H1 (cell line): ENCODE measurements at regions not wholly inside any gene's neighbourhood (a gene's known extent, or its start where the extent isn't known, plus 50 kb on each side); places are given as distances from the start of the nearest gene placed in this dataset.

ENCODE experiments used
- CTCF ChIA-PET: fragments of 300-600 bp; sonication (Branson Sonifier 250); formaldehyde crosslinking; loops from one replicate; lab custom pipeline; 2021; ENCODE audit not compliant: partially characterized antibody; lab: Charles Lee
- POLR2A ChIA-PET: fragments of 300-600 bp; sonication (Branson Sonifier 250); formaldehyde crosslinking; loops from one replicate; lab custom pipeline; 2021; ENCODE audit warnings: inconsistent platforms; ENCODE audit not compliant: partially characterized antibody; lab: Charles Lee
- DNase-seq, 2 experiments: peaks; one replicate each; pipeline versions ENCODE4 v3.0.0 to v3.0.0-alpha.2; 2010 to 2022; ENCODE audit warnings: low spot score in 2 of 2, low read depth in 1 of 2, mixed read lengths in 1 of 2
- FAIRE-seq: peaks from 2 replicates; lab custom pipeline; 2011; peaks lifted over from hg19 to GRCh38; lab: Jason Lieb, UNC
- H2AFZ ChIP-seq: 2 replicates; pipeline ENCODE4 v1.8.1; 2012; ENCODE audit warnings: low read length, inconsistent platforms
- H2AK5ac ChIP-seq: 2 replicates; pipeline ENCODE4 v1.6.1; 2013; ENCODE audit warnings: low read depth, low read length
- H2BK120ac ChIP-seq: replicated peaks from 2 replicates; pipeline ENCODE3; 2013; ENCODE audit warnings: low read depth, low read length, inconsistent platforms
- H2BK12ac ChIP-seq: 2 replicates; pipeline ENCODE4 v1.6.1; 2013; ENCODE audit warnings: low read depth, low read length
- H2BK15ac ChIP-seq: 2 replicates; pipeline ENCODE4 v1.6.1; 2013; ENCODE audit warnings: low read length
- H2BK20ac ChIP-seq: 2 replicates; pipeline ENCODE4 v1.6.1; 2013; ENCODE audit warnings: low read length
- H2BK5ac ChIP-seq: 2 replicates; pipeline ENCODE4 v1.6.1; 2013; ENCODE audit warnings: low read depth, low read length
- H3K14ac ChIP-seq: 2 replicates; pipeline ENCODE4 v1.6.1; 2013; ENCODE audit warnings: inconsistent platforms; ENCODE audit not compliant: insufficient read length
- H3K18ac ChIP-seq: 2 replicates; pipeline ENCODE4 v1.6.1; 2013; ENCODE audit warnings: low read length; ENCODE audit errors: extremely low read depth
- H3K23ac ChIP-seq: 2 replicates; pipeline ENCODE4 v1.6.1; 2013; ENCODE audit warnings: inconsistent platforms; ENCODE audit not compliant: insufficient read length
- H3K23me2 ChIP-seq: 2 replicates; pipeline ENCODE4 v1.6.1; 2013; ENCODE audit warnings: low read depth, low read length
- H3K27ac ChIP-seq: 2 replicates; pipeline ENCODE4 v1.6.1; 2011; ENCODE audit warnings: low read depth, low read length, inconsistent platforms
- H3K27me3 ChIP-seq, 4 experiments: replicated peaks in 1 of 4; 1 replicate in 1 of 4; 2 replicates in 3 of 4; pipeline versions ENCODE4 v1.6.1 to v1.8.1; 2011 to 2013; ENCODE audit warnings: low read length in 3 of 4, mild to moderate bottlenecking in 3 of 4, inconsistent platforms in 2 of 4, mixed read lengths in 2 of 4, moderate library complexity in 1 of 4; ENCODE audit not compliant: control insufficient read depth in 3 of 4, insufficient read depth in 3 of 4; ENCODE audit errors: extremely low read depth in 1 of 4
- H3K36me3 ChIP-seq, 4 experiments: 2 replicates each; pipeline versions ENCODE4 v1.6.1 to v1.8.1; 2011 to 2013; ENCODE audit warnings: mild to moderate bottlenecking in 4 of 4, low read length in 3 of 4, moderate library complexity in 2 of 4, control low read depth in 1 of 4, inconsistent platforms in 1 of 4; ENCODE audit not compliant: insufficient read depth in 4 of 4, control insufficient read depth in 2 of 4
- H3K4ac ChIP-seq: replicated peaks from 2 replicates; pipeline ENCODE3; 2013; ENCODE audit warnings: low read length, low read depth, mixed read lengths, inconsistent platforms; ENCODE audit not compliant: insufficient read length
- H3K4me1 ChIP-seq, 4 experiments: replicated peaks in 1 of 4; 1 replicate in 1 of 4; 2 replicates in 3 of 4; pipeline versions ENCODE4 v1.6.1 to v1.8.1; 2011 to 2013; ENCODE audit warnings: low read length in 3 of 4, inconsistent platforms in 2 of 4, mixed read lengths in 1 of 4; ENCODE audit not compliant: insufficient read depth in 4 of 4, control insufficient read depth in 3 of 4
- H3K4me2 ChIP-seq, 2 experiments: 2 replicates each; pipeline versions ENCODE4 v1.6.1 to v1.8.1; 2011 to 2013; ENCODE audit warnings: low read depth in 2 of 2, low read length in 2 of 2, control low read depth in 1 of 2, inconsistent platforms in 1 of 2, mild to moderate bottlenecking in 1 of 2; ENCODE audit not compliant: insufficient read depth in 1 of 2
- H3K4me3 ChIP-seq, 4 experiments: fragments of 200-600, 300-600 bp in 1 of 4; sonication (generic), shearing (Covaris generic), sonication (Bioruptor Twin) in 1 of 4; 2 replicates each; pipeline versions ENCODE4 v1.5.1 to v1.8.1; 2011 to 2016; ENCODE audit warnings: low read length in 4 of 4, low read depth in 3 of 4, control low read depth in 2 of 4, inconsistent platforms in 2 of 4, mild to moderate bottlenecking in 2 of 4, mixed read lengths in 1 of 4, moderate library complexity in 1 of 4; ENCODE audit not compliant: insufficient read depth in 2 of 4; ENCODE audit errors: extremely low read depth in 1 of 4
- H3K56ac ChIP-seq: replicated peaks from 2 replicates; pipeline ENCODE3; 2013; ENCODE audit warnings: low read depth, mild to moderate bottlenecking, mixed read lengths, low read length, inconsistent platforms; ENCODE audit not compliant: insufficient read length
- H3K79me1 ChIP-seq: 2 replicates; pipeline ENCODE4 v1.6.1; 2013; ENCODE audit warnings: low read depth, low read length, control low read depth
- H3K79me2 ChIP-seq, 2 experiments: 2 replicates each; pipeline versions ENCODE4 v1.6.1 to v1.8.1; 2012 to 2013; ENCODE audit warnings: low read length in 2 of 2, mild to moderate bottlenecking in 2 of 2, inconsistent platforms in 1 of 2; ENCODE audit not compliant: insufficient read depth in 2 of 2, control insufficient read depth in 1 of 2
- H3K9ac ChIP-seq, 4 experiments: replicated peaks in 1 of 4; 1 replicate in 1 of 4; 2 replicates in 3 of 4; pipeline versions ENCODE4 v1.6.1 to v1.8.1; 2011 to 2013; ENCODE audit warnings: low read depth in 3 of 4, low read length in 3 of 4, control low read depth in 2 of 4, mild to moderate bottlenecking in 2 of 4, moderate library complexity in 2 of 4, inconsistent platforms in 1 of 4; ENCODE audit errors: extremely low read depth in 1 of 4
- H3K9me3 ChIP-seq, 2 experiments: 2 replicates each; pipeline versions ENCODE4 v1.6.1 to v1.8.1; 2012 to 2013; ENCODE audit warnings: mild to moderate bottlenecking in 2 of 2, moderate library complexity in 2 of 2, control low read depth in 1 of 2, inconsistent platforms in 1 of 2, low read depth in 1 of 2, low read length in 1 of 2, mixed read lengths in 1 of 2; ENCODE audit not compliant: insufficient read depth in 2 of 2
- H4K20me1 ChIP-seq, 2 experiments: replicated peaks in 1 of 2; 2 replicates each; pipeline versions ENCODE3 to v1.8.1; 2011 to 2013; ENCODE audit warnings: inconsistent platforms in 2 of 2, low read length in 2 of 2, mild to moderate bottlenecking in 1 of 2; ENCODE audit not compliant: insufficient read depth in 2 of 2, control insufficient read depth in 1 of 2
- H4K5ac ChIP-seq: 2 replicates; pipeline ENCODE4 v1.6.1; 2013; ENCODE audit warnings: low read length, low read depth, mixed read lengths, inconsistent platforms; ENCODE audit not compliant: insufficient read length
- H4K8ac ChIP-seq: 2 replicates; pipeline ENCODE4 v1.8.0; 2013; ENCODE audit warnings: mild to moderate bottlenecking, moderate library complexity, low read length, inconsistent platforms; ENCODE audit not compliant: insufficient read depth; ENCODE audit errors: extremely low read depth
- H4K91ac ChIP-seq: replicated peaks from 2 replicates; pipeline ENCODE3; 2013; ENCODE audit warnings: low read length, mixed read lengths, inconsistent platforms; ENCODE audit not compliant: insufficient read length
- KDM5A ChIP-seq: fragments of 200-600 bp; IDR thresholded peaks from 2 replicates; pipeline ENCODE4 v1.7.1; 2012; ENCODE audit warnings: mild to moderate bottlenecking, low read length, inconsistent platforms, mixed read lengths
- PHF8 ChIP-seq: fragments of 200-600 bp; sonication (generic); conservative IDR thresholded peaks from 2 replicates; pipeline ENCODE4 v1.7.1; 2012; ENCODE audit warnings: low read depth, mild to moderate bottlenecking, inconsistent platforms, low read length, moderate library complexity
- POLR2A ChIP-seq, 2 experiments: IDR thresholded peaks; 1 replicate in 1 of 2; 2 replicates in 1 of 2; pipeline ENCODE4 v1.6.1; 2011; ENCODE audit warnings: low read depth in 2 of 2, low read length in 2 of 2, mild to moderate bottlenecking in 2 of 2; ENCODE audit errors: control extremely low read depth in 1 of 2
- RBBP5 ChIP-seq: IDR thresholded peaks from 2 replicates; pipeline ENCODE4 v1.7.1; 2012; ENCODE audit warnings: low read depth, mild to moderate bottlenecking, inconsistent platforms, low read length, moderate library complexity, borderline replicate concordance
- RNF2 ChIP-seq: fragments of 200-900, 300-1000 bp; sonication (generic); IDR thresholded peaks from 2 replicates; pipeline ENCODE4 v1.7.1; 2016; ENCODE audit warnings: borderline replicate concordance, low read depth, mild to moderate bottlenecking, antibody characterized with exemption, low read length; ENCODE audit not compliant: poor library complexity, severe bottlenecking; ENCODE audit errors: missing control alignments
- TAF1 ChIP-seq: IDR thresholded peaks from 2 replicates; pipeline ENCODE4 v1.6.1; 2011; ENCODE audit warnings: mild to moderate bottlenecking, low read depth, low read length
- YY1 ChIP-seq: IDR thresholded peaks from 2 replicates; pipeline ENCODE4 v1.6.1; 2011; ENCODE audit warnings: low read depth, mild to moderate bottlenecking, low read length
- WGBS, 2 experiments: shearing (Covaris generic) in 1 of 2; methylation state at CpG; one replicate each; pipeline versions ENCODE4 v1.1.6 to v1.1.7; 2013 to 2015; ENCODE audit warnings: low lambda C conversion rate in 2 of 2, mixed read lengths in 2 of 2, inconsistent platforms in 1 of 2, low coverage in 1 of 2, missing lambda C conversion rate in 1 of 2; ENCODE audit not compliant: insufficient replicate concordance in 2 of 2, insufficient coverage in 1 of 2, insufficient read length in 1 of 2; ENCODE audit errors: extremely low coverage in 1 of 2, missing lambda C conversion rate in 1 of 2; 5-methylcytosine and 5-hydroxymethylcytosine counted together

GRCh38 chr13:78487707-78488106 lies 115.6 kb downstream of the POU4F1 start:
- FAIRE-seq (no peak), DNase-seq (no peak)
- WGBS, 2 experiments: 75% methylated on average over 1 of the region's 1 CpG; no CpG with 5 or more reads in 1 of the 2 experiments
- TF ChIP-seq KDM5A (no peak), TAF1 (no peak), YY1 (no peak), RBBP5 (no peak), PHF8 (no peak), POLR2A (IDR thresholded peaks at IDR 0.05; ENCODE audit: control extremely low read depth in 1 of 2, low read depth in 2 of 2, low read length in 2 of 2) (no peak), RNF2 (no peak)

More at GRCh38 chr13:78487707-78488106, 115.6 kb downstream of the POU4F1 start:
- H3K4me2 ChIP-seq: no peak overlapping the region
- H3K9ac ChIP-seq: no peak overlapping the region
- H4K20me1 ChIP-seq: no peaks in the 10 kb centered on the region
- H3K79me1 ChIP-seq: no peaks in the 10 kb centered on the region
- no peak overlapping the region for H3K27ac ChIP-seq
- H2BK120ac ChIP-seq: no peak overlapping the region
- no peak overlapping the region for H4K8ac ChIP-seq
- H2AK5ac ChIP-seq: no peak overlapping the region
- no peak overlapping the region for H3K4ac ChIP-seq
- no peak overlapping the region for H2BK15ac ChIP-seq
- H3K18ac ChIP-seq: no peak overlapping the region
- H4K91ac ChIP-seq: no peak overlapping the region
- H2BK5ac ChIP-seq: no peak overlapping the region
- H3K4me1 ChIP-seq: no peaks in the 10 kb centered on the region
- H2BK12ac ChIP-seq: no peak overlapping the region
- no peak overlapping the region for H2BK20ac ChIP-seq
- H3K4me3 ChIP-seq: no peak overlapping the region
- H3K23ac ChIP-seq: no peak overlapping the region
- no peak overlapping the region for H4K5ac ChIP-seq
- ChIA-PET POLR2A (no interaction called here), CTCF (interaction anchor here (0.6 to 1.3 kb wide), 3 partner anchors 89 to 238 kb away, joined by 3 read pairs; no protein-coding TSS in a partner anchor)
- no peak overlapping the region for H3K56ac ChIP-seq
- H3K23me2 ChIP-seq: no peaks in the 10 kb centered on the region
- H3K9me3 ChIP-seq: no peaks in the 10 kb centered on the region
- H3K14ac ChIP-seq: no peak overlapping the region
- H2AFZ ChIP-seq: no peak overlapping the region
- H3K79me2 ChIP-seq: no peaks in the 10 kb centered on the region
- no peaks in the 10 kb centered on the region for H3K27me3 ChIP-seq
- no peaks in the 10 kb centered on the region for H3K36me3 ChIP-seq
